ENCODE measurements at regions not wholly inside any gene's neighbourhood (a gene's known extent, or its start where the extent isn't known, plus 50 kb on each side); places are given as distances from the start of the nearest gene placed in this dataset.

GRCh38 chr5:29902859-29903258 lies 1290.6 kb upstream of the CDH6 start:
- Histone ChIP-seq H3K79me2 (ENCODE audit: control insufficient read depth, insufficient read depth, low read length, poor library complexity) (no peaks in the 10 kb centered on the region), H3K27me3 (ENCODE audit: insufficient read depth, low read length) (no peaks in the 10 kb centered on the region), H3K18ac (ENCODE audit: low read length) (no peak overlapping the region), H4K12ac (ENCODE audit: low read depth, low read length) (no peak overlapping the region), H3K4me1 (ENCODE audit: control insufficient read depth in 1 of 2, insufficient read depth in 2 of 2, low read length in 2 of 2) (no peaks in the 10 kb centered on the region), H3K9ac (ENCODE audit: low read length) (no peak overlapping the region), H3K4me3 (ENCODE audit: low read depth, low read length) (no peak overlapping the region), H2AFZ (ENCODE audit: insufficient read depth, low read length, poor library complexity) (no peak overlapping the region), H2BK12ac (ENCODE audit: low read length) (no peak overlapping the region), H2AK5ac (ENCODE audit: low read length) (no peak overlapping the region), H3K36me3 (ENCODE audit: control insufficient read depth in 1 of 2, insufficient read depth in 2 of 2, low read length in 2 of 2) (no peaks in the 10 kb centered on the region), H3K23ac (ENCODE audit: low read length) (no peak overlapping the region), H3K4me2 (ENCODE audit: low read length) (no peak overlapping the region), H3K9me3 (ENCODE audit: insufficient read depth, low read depth, low read length) (no peaks in the 10 kb centered on the region), H3K4ac (ENCODE audit: low read depth, low read length) (no peak overlapping the region), H3K79me1 (ENCODE audit: low read length) (no peaks in the 10 kb centered on the region), H2BK5ac (ENCODE audit: low read depth, low read length, poor library complexity) (no peak overlapping the region), H4K91ac (ENCODE audit: low read depth, low read length) (no peak overlapping the region), H3K14ac (ENCODE audit: low read length) (no peak overlapping the region), H3K27ac (ENCODE audit: low read depth, low read length) (no peak overlapping the region), H2BK120ac (ENCODE audit: insufficient read depth, low read length, poor library complexity) (no peak overlapping the region), H4K8ac (ENCODE audit: low read depth, low read length) (no peak overlapping the region)
- WGBS (ENCODE audit: extremely low coverage, insufficient coverage, insufficient read length): no CpG with 5 or more reads among the region's 2 CpGs
- DNase-seq: no peak

- Histone ChIP-seq H2AFZ (ENCODE audit: insufficient read depth, low read length, poor library complexity) (no peak overlapping the region), H3K4ac (ENCODE audit: low read depth, low read length) (no peak overlapping the region), H3K18ac (ENCODE audit: low read length) (no peak overlapping the region), H2BK120ac (ENCODE audit: insufficient read depth, low read length, poor library complexity) (no peak overlapping the region), H3K14ac (ENCODE audit: low read length) (no peak overlapping the region), H3K9ac (ENCODE audit: low read length) (no peak overlapping the region), H3K79me1 (ENCODE audit: low read length) (no peaks in the 10 kb centered on the region), H3K27ac (ENCODE audit: low read depth, low read length) (no peak overlapping the region), H2BK12ac (ENCODE audit: low read length) (no peak overlapping the region), H4K8ac (ENCODE audit: low read depth, low read length) (no peak overlapping the region), H3K9me3 (ENCODE audit: insufficient read depth, low read depth, low read length) (no peaks in the 10 kb centered on the region), H3K79me2 (ENCODE audit: control insufficient read depth, insufficient read depth, low read length, poor library complexity) (no peaks in the 10 kb centered on the region), H4K12ac (ENCODE audit: low read depth, low read length) (no peak overlapping the region), H2BK5ac (ENCODE audit: low read depth, low read length, poor library complexity) (no peak overlapping the region), H3K27me3 (ENCODE audit: insufficient read depth, low read length) (no peaks in the 10 kb centered on the region), H3K23ac (ENCODE audit: low read length) (no peak overlapping the region), H2AK5ac (ENCODE audit: low read length) (no peak overlapping the region), H3K36me3 (ENCODE audit: control insufficient read depth in 1 of 2, insufficient read depth in 2 of 2, low read length in 2 of 2) (no peaks in the 10 kb centered on the region), H4K91ac (ENCODE audit: low read depth, low read length) (no peak overlapping the region), H3K4me2 (ENCODE audit: low read length) (no peak overlapping the region), H3K4me1 (ENCODE audit: control insufficient read depth in 1 of 2, insufficient read depth in 2 of 2, low read length in 2 of 2) (no peaks in the 10 kb centered on the region), H3K4me3 (ENCODE audit: low read depth, low read length) (no peak overlapping the region)
- no peak for DNase-seq
- no CpG with 5 or more reads among the region's 2 CpGs for WGBS (ENCODE audit: extremely low coverage, insufficient coverage, insufficient read length)
These were observed 1293.9 kb upstream of the CDH6 start for GRCh38 chr5:29899583-29899982.

GRCh38 chr5:29897916-29898315 lies 1295.6 kb upstream of the CDH6 start:
- H3K4ac ChIP-seq (ENCODE audit: low read depth, low read length): no peak overlapping the region
- no peaks in the 10 kb centered on the region for H3K4me1 ChIP-seq (ENCODE audit: control insufficient read depth in 1 of 2, insufficient read depth in 2 of 2, low read length in 2 of 2)
- no peak overlapping the region for H4K12ac ChIP-seq (ENCODE audit: low read depth, low read length)
- H3K9ac ChIP-seq (ENCODE audit: low read length): no peak overlapping the region
- H3K23ac ChIP-seq (ENCODE audit: low read length): no peak overlapping the region
- H2AFZ ChIP-seq (ENCODE audit: insufficient read depth, low read length, poor library complexity): no peak overlapping the region
- H3K9me3 ChIP-seq (ENCODE audit: insufficient read depth, low read depth, low read length): no peaks in the 10 kb centered on the region
- H4K8ac ChIP-seq (ENCODE audit: low read depth, low read length): no peak overlapping the region
- H3K18ac ChIP-seq (ENCODE audit: low read length): no peak overlapping the region
- no peaks in the 10 kb centered on the region for H3K79me2 ChIP-seq (ENCODE audit: control insufficient read depth, insufficient read depth, low read length, poor library complexity)
- no peak overlapping the region for H2AK5ac ChIP-seq (ENCODE audit: low read length)
- H3K4me2 ChIP-seq (ENCODE audit: low read length): no peak overlapping the region
- no peaks in the 10 kb centered on the region for H3K27me3 ChIP-seq (ENCODE audit: insufficient read depth, low read length)
- no peaks in the 10 kb centered on the region for H3K79me1 ChIP-seq (ENCODE audit: low read length)
- no peak overlapping the region for H2BK12ac ChIP-seq (ENCODE audit: low read length)
- no peak overlapping the region for H3K27ac ChIP-seq (ENCODE audit: low read depth, low read length)
- no peak overlapping the region for H4K91ac ChIP-seq (ENCODE audit: low read depth, low read length)
- H2BK5ac ChIP-seq (ENCODE audit: low read depth, low read length, poor library complexity): no peak overlapping the region
- no peaks in the 10 kb centered on the region for H3K36me3 ChIP-seq (ENCODE audit: control insufficient read depth in 1 of 2, insufficient read depth in 2 of 2, low read length in 2 of 2)
- H2BK120ac ChIP-seq (ENCODE audit: insufficient read depth, low read length, poor library complexity): no peak overlapping the region
- DNase-seq: no peak
- no peak overlapping the region for H3K14ac ChIP-seq (ENCODE audit: low read length)
- no peak overlapping the region for H3K4me3 ChIP-seq (ENCODE audit: low read depth, low read length)

GRCh38 chr5:29896646-29897045 lies 1296.8 kb upstream of the CDH6 start:
- no CpG with 5 or more reads among the region's 1 CpG for WGBS (ENCODE audit: extremely low coverage, insufficient coverage, insufficient read length)
- no peak overlapping the region for H3K18ac ChIP-seq (ENCODE audit: low read length)
- no peak overlapping the region for H3K23ac ChIP-seq (ENCODE audit: low read length)
- no peaks in the 10 kb centered on the region for H3K79me2 ChIP-seq (ENCODE audit: control insufficient read depth, insufficient read depth, low read length, poor library complexity)
- H3K14ac ChIP-seq (ENCODE audit: low read length): no peak overlapping the region
- no peak overlapping the region for H4K8ac ChIP-seq (ENCODE audit: low read depth, low read length)
- H3K4ac ChIP-seq (ENCODE audit: low read depth, low read length): no peak overlapping the region
- H3K4me2 ChIP-seq (ENCODE audit: low read length): no peak overlapping the region
- H2BK12ac ChIP-seq (ENCODE audit: low read length): no peak overlapping the region
- H2AFZ ChIP-seq (ENCODE audit: insufficient read depth, low read length, poor library complexity): no peak overlapping the region
- H3K9ac ChIP-seq (ENCODE audit: low read length): no peak overlapping the region
- no peaks in the 10 kb centered on the region for H3K79me1 ChIP-seq (ENCODE audit: low read length)
- H2BK5ac ChIP-seq (ENCODE audit: low read depth, low read length, poor library complexity): no peak overlapping the region
- H2AK5ac ChIP-seq (ENCODE audit: low read length): no peak overlapping the region
- no peak overlapping the region for H4K12ac ChIP-seq (ENCODE audit: low read depth, low read length)
- no peak overlapping the region for H3K27ac ChIP-seq (ENCODE audit: low read depth, low read length)
- peak in 1 of 2 donors; percentile 34 for DNase-seq
- no peaks in the 10 kb centered on the region for H3K4me1 ChIP-seq (ENCODE audit: control insufficient read depth in 1 of 2, insufficient read depth in 2 of 2, low read length in 2 of 2)
- H2BK120ac ChIP-seq (ENCODE audit: insufficient read depth, low read length, poor library complexity): no peak overlapping the region
- H3K9me3 ChIP-seq (ENCODE audit: insufficient read depth, low read depth, low read length): no peaks in the 10 kb centered on the region
- H4K91ac ChIP-seq (ENCODE audit: low read depth, low read length): no peak overlapping the region
- H3K4me3 ChIP-seq (ENCODE audit: low read depth, low read length): no peak overlapping the region
- no peaks in the 10 kb centered on the region for H3K27me3 ChIP-seq (ENCODE audit: insufficient read depth, low read length)
- H3K36me3 ChIP-seq (ENCODE audit: control insufficient read depth in 1 of 2, insufficient read depth in 2 of 2, low read length in 2 of 2): no peaks in the 10 kb centered on the region
